Neural cell (in vitro differentiated cells): ENCODE measurements at regions not wholly inside any gene's neighbourhood (a gene's known extent, or its start where the extent isn't known, plus 50 kb on each side); places are given as distances from the start of the nearest gene placed in this dataset.

Experiments used
- H2AFZ ChIP-seq: fragments of 200-600, 300-800 bp; sonication (generic), shearing (Covaris generic); 2 replicates; pipeline ENCODE4 v1.6.0; 2014; ENCODE audit warnings: low read depth, mild to moderate bottlenecking, antibody characterized with exemption, low read length, moderate library complexity
- H3F3A ChIP-seq: fragments of 200-600 bp; shearing (Covaris generic); 2 replicates; pipeline ENCODE4 v1.6.1; 2016; ENCODE audit warnings: mild to moderate bottlenecking, moderate library complexity, mixed read lengths, antibody characterized with exemption, low read length; ENCODE audit not compliant: insufficient read depth, poor library complexity, severe bottlenecking
- H3K27ac ChIP-seq: fragments of 200-600, 300-800 bp; sonication (generic), shearing (Covaris generic); 2 replicates; pipeline ENCODE4 v1.5.1; 2014; ENCODE audit warnings: mild to moderate bottlenecking, low read length, moderate library complexity
- H3K27me3 ChIP-seq: fragments of 300-800, 200-600 bp; sonication (generic), shearing (Covaris generic); 2 replicates; pipeline ENCODE4 v1.6.0; 2014; ENCODE audit warnings: mild to moderate bottlenecking, low read depth, low read length, moderate library complexity; ENCODE audit not compliant: insufficient read depth
- H3K36me3 ChIP-seq: fragments of 300-800, 200-600 bp; sonication (generic), shearing (Covaris generic); 2 replicates; pipeline ENCODE4 v1.5.1; 2014; ENCODE audit warnings: mild to moderate bottlenecking, antibody characterized with exemption, low read length, moderate library complexity; ENCODE audit not compliant: insufficient read depth
- H3K4me2 ChIP-seq: fragments of 300-800, 200-600 bp; sonication (generic), shearing (Covaris generic); 2 replicates; pipeline ENCODE4 v1.6.0; 2014; ENCODE audit warnings: mild to moderate bottlenecking, low read length
- H3K4me3 ChIP-seq: fragments of 300-800, 200-600 bp; sonication (generic), shearing (Covaris generic); 2 replicates; pipeline ENCODE4 v1.5.1; 2014; ENCODE audit warnings: mild to moderate bottlenecking, low read length, moderate library complexity
- H3K79me2 ChIP-seq: fragments of 200-600 bp; shearing (Covaris generic); replicated peaks from 2 replicates; pipeline ENCODE4 v1.6.0; 2014; ENCODE audit warnings: mild to moderate bottlenecking, low read length, moderate library complexity; ENCODE audit not compliant: insufficient read depth
- H3K9ac ChIP-seq: fragments of 300-800, 200-600 bp; sonication (generic), shearing (Covaris generic); 2 replicates; pipeline ENCODE4 v1.6.1; 2016; ENCODE audit warnings: mild to moderate bottlenecking, low read length, mixed read lengths
- H3K9me2 ChIP-seq: fragments of 200-600 bp; shearing (Covaris generic); 2 replicates; pipeline ENCODE4 v1.6.1; 2016; ENCODE audit warnings: mild to moderate bottlenecking, low read length, mixed read lengths; ENCODE audit not compliant: insufficient read depth
- H3K9me3 ChIP-seq: fragments of 200-600, 300-800 bp; sonication (generic), shearing (Covaris generic); 2 replicates; pipeline ENCODE4 v1.6.1; 2016; ENCODE audit warnings: mild to moderate bottlenecking, mixed run types, low read length, moderate library complexity, mixed read lengths
- H4K20me1 ChIP-seq: fragments of 200-600 bp; shearing (Covaris generic); 2 replicates; pipeline ENCODE4 v1.6.1; 2016; ENCODE audit warnings: mild to moderate bottlenecking, mixed run types; ENCODE audit not compliant: insufficient read depth
- CTCF ChIP-seq: fragments of 450-650 bp; IDR thresholded peaks from 2 replicates; pipeline ENCODE4 v1.5.1; 2014; ENCODE audit warnings: antibody characterized with exemption, mild to moderate bottlenecking, moderate library complexity; ENCODE audit not compliant: poor library complexity, severe bottlenecking
- EP300 ChIP-seq: fragments of 450-650 bp; conservative IDR thresholded peaks from 2 replicates; pipeline ENCODE4 v1.6.1; 2014; ENCODE audit warnings: antibody characterized with exemption, mild to moderate bottlenecking, moderate library complexity; ENCODE audit not compliant: poor library complexity, severe bottlenecking
- EZH2 ChIP-seq: fragments of 200-600, 300-800 bp; shearing (Covaris generic), sonication (generic); IDR thresholded peaks from 2 replicates; pipeline ENCODE4 v1.6.1; 2014; ENCODE audit warnings: antibody characterized with exemption, low read length, borderline replicate concordance, mild to moderate bottlenecking; ENCODE audit not compliant: insufficient read depth, poor library complexity, severe bottlenecking
- MXI1 ChIP-seq: fragments of 450-650 bp; conservative IDR thresholded peaks from 2 replicates; pipeline ENCODE4 v1.6.1; 2014; ENCODE audit warnings: antibody characterized with exemption, mild to moderate bottlenecking; ENCODE audit not compliant: poor library complexity, severe bottlenecking
- POLR2AphosphoS5 ChIP-seq: IDR thresholded peaks from 2 replicates; pipeline ENCODE4 v1.6.1; 2012
- RAD21 ChIP-seq: fragments of 450-650 bp; conservative IDR thresholded peaks from 2 replicates; pipeline ENCODE4 v1.6.1; 2014; ENCODE audit warnings: antibody characterized with exemption, mild to moderate bottlenecking, moderate library complexity
- SMC3 ChIP-seq: fragments of 450-650 bp; conservative IDR thresholded peaks from 2 replicates; pipeline ENCODE4 v1.6.1; 2014; ENCODE audit warnings: antibody characterized with exemption, mild to moderate bottlenecking, moderate library complexity; ENCODE audit not compliant: poor library complexity
- TAF1 ChIP-seq: IDR thresholded peaks from 2 replicates; pipeline ENCODE4 v1.6.1; 2012; ENCODE audit warnings: low read depth
- TF ChIP-seq, protein P1 (sequence below): IDR thresholded peaks from 2 replicates; pipeline ENCODE4 v1.6.1; 2012; ENCODE audit warnings: borderline replicate concordance

- H3K4me2 ChIP-seq: no peak overlapping the region
- TF ChIP-seq MXI1 (no peak), RAD21 (no peak), EP300 (no peak), SMC3 (no peak), POLR2AphosphoS5 (no peak), CTCF (no peak), TAF1 (no peak), EZH2 (no peak)
- TF ChIP-seq, protein P1, sequence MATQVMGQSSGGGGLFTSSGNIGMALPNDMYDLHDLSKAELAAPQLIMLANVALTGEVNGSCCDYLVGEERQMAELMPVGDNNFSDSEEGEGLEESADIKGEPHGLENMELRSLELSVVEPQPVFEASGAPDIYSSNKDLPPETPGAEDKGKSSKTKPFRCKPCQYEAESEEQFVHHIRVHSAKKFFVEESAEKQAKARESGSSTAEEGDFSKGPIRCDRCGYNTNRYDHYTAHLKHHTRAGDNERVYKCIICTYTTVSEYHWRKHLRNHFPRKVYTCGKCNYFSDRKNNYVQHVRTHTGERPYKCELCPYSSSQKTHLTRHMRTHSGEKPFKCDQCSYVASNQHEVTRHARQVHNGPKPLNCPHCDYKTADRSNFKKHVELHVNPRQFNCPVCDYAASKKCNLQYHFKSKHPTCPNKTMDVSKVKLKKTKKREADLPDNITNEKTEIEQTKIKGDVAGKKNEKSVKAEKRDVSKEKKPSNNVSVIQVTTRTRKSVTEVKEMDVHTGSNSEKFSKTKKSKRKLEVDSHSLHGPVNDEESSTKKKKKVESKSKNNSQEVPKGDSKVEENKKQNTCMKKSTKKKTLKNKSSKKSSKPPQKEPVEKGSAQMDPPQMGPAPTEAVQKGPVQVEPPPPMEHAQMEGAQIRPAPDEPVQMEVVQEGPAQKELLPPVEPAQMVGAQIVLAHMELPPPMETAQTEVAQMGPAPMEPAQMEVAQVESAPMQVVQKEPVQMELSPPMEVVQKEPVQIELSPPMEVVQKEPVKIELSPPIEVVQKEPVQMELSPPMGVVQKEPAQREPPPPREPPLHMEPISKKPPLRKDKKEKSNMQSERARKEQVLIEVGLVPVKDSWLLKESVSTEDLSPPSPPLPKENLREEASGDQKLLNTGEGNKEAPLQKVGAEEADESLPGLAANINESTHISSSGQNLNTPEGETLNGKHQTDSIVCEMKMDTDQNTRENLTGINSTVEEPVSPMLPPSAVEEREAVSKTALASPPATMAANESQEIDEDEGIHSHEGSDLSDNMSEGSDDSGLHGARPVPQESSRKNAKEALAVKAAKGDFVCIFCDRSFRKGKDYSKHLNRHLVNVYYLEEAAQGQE: no peak
Observed at GRCh38 chr14:101627915-101628262, 66.6 kb downstream of the DIO3 start.

GRCh38 chr14:101628471-101628966 lies 67.2 kb downstream of the DIO3 start:
- Histone ChIP-seq H2AFZ (no peak overlapping the region), H3K27me3 (no peaks in the 10 kb centered on the region), H3K4me2 (no peak overlapping the region), H3K9me2 (no peaks in the 10 kb centered on the region), H3K4me3 (no peak overlapping the region), H3K36me3 (no peaks in the 10 kb centered on the region), H3K79me2 (no peaks in the 10 kb centered on the region), H3F3A (peaks cover 5% of the 10 kb centered on the region), H3K27ac (peak overlapping the region; percentile 19), H3K9ac (peak overlapping the region; percentile 32), H3K9me3 (no peaks in the 10 kb centered on the region), H4K20me1 (no peaks in the 10 kb centered on the region)
- peak; percentile 76 for TF ChIP-seq EP300
- no peak for TF ChIP-seq TAF1
- TF ChIP-seq, protein P1: no peak
- no peak for TF ChIP-seq POLR2AphosphoS5
- TF ChIP-seq EZH2: no peak
- TF ChIP-seq SMC3: peak; percentile 98
- no peak for TF ChIP-seq MXI1
- peak; percentile 99 for TF ChIP-seq RAD21
- peak; percentile 97 for TF ChIP-seq CTCF

More at GRCh38 chr14:101627915-101628262, 66.6 kb downstream of the DIO3 start:
- Histone ChIP-seq H3K79me2 (no peaks in the 10 kb centered on the region), H3K36me3 (no peaks in the 10 kb centered on the region), H3K9me3 (no peaks in the 10 kb centered on the region), H2AFZ (no peak overlapping the region), H3F3A (peaks cover 5% of the 10 kb centered on the region), H4K20me1 (no peaks in the 10 kb centered on the region), H3K27me3 (no peaks in the 10 kb centered on the region), H3K9ac (peak overlapping the region; percentile 44), H3K27ac (no peak overlapping the region), H3K4me3 (no peak overlapping the region), H3K9me2 (no peaks in the 10 kb centered on the region)
